Lower leg skin (tissue), 3 donors: ENCODE measurements at regions not wholly inside any gene's neighbourhood (a gene's known extent, or its start where the extent isn't known, plus 50 kb on each side); places are given as distances from the start of the nearest gene placed in this dataset.

Experiments used
- CTCF ChIP-seq, 3 donors: fragments of 450-650 bp; IDR thresholded peaks; one replicate each; pipeline ENCODE4 v1.5.1; 2016; ENCODE audit warnings: antibody characterized with exemption in 3 of 3, mild to moderate bottlenecking in 3 of 3, moderate library complexity in 2 of 3
- POLR2A ChIP-seq, 2 donors: fragments of 450-650 bp; IDR thresholded peaks; one replicate each; pipeline ENCODE4 v1.6.1; 2016 to 2017; ENCODE audit warnings: antibody characterized with exemption in 2 of 2, mild to moderate bottlenecking in 1 of 2, moderate library complexity in 1 of 2

GRCh38 chr1:112828716-112829115, 113.6 kb upstream of the PPM1J start:
- TF ChIP-seq CTCF (IDR thresholded peaks at IDR 0.05) (no peak), POLR2A (IDR thresholded peaks at IDR 0.05) (no peak)
